IMR-90 (cell line): ENCODE measurements at regions not wholly inside any gene's neighbourhood (a gene's known extent, or its start where the extent isn't known, plus 50 kb on each side); places are given as distances from the start of the nearest gene placed in this dataset.

ENCODE experiments used
- ATAC-seq: fragments of 200-7000 bp; cut with Tn5 transposase; 2 replicates; pipeline ENCODE4 v1.9.1; 2020; ENCODE audit warnings: low read depth, mild to moderate bottlenecking, moderate library complexity
- BruUV-seq: library from RNA; stranded (reverse); fragments of 400-500 nt; replicated peaks from 2 replicates; lab custom pipeline; 2021; lab: Mats Ljungman, UMichigan
- CTCF ChIA-PET: fragments of 300-600 bp; formaldehyde crosslinking; extraction: SDS; loops from one replicate; lab custom pipeline; 2021; ENCODE audit warnings: antibody characterized with exemption; lab: Yijun Ruan, JAX
- POLR2A ChIA-PET: fragments of 300-600 bp; sonication (Branson Sonifier 250); formaldehyde crosslinking; loops from one replicate; lab custom pipeline; 2022; ENCODE audit warnings: antibody characterized with exemption; ENCODE audit not compliant: unreplicated experiment; lab: Charles Lee
- DNase-seq: peaks from one replicate; pipeline ENCODE4 v3.0.0; 2013
- H2AFZ ChIP-seq: replicated peaks from 2 replicates; pipeline ENCODE3; 2013; ENCODE audit warnings: low read length, mild to moderate bottlenecking; ENCODE audit not compliant: poor library complexity
- H2AK5ac ChIP-seq: 2 replicates; pipeline ENCODE4 v1.6.1; 2013; ENCODE audit warnings: low read depth, low read length, inconsistent platforms
- H2AK9ac ChIP-seq: replicated peaks from 2 replicates; pipeline ENCODE3; 2013; ENCODE audit warnings: mild to moderate bottlenecking, low read depth, low read length, moderate library complexity; ENCODE audit not compliant: poor library complexity
- H2BK120ac ChIP-seq: 2 replicates; pipeline ENCODE4 v1.6.1; 2013; ENCODE audit warnings: low read depth, low read length, inconsistent platforms
- H2BK15ac ChIP-seq: 3 replicates; pipeline ENCODE4 v1.6.1; 2013; ENCODE audit warnings: low read depth, low read length, inconsistent platforms
- H2BK20ac ChIP-seq: 2 replicates; pipeline ENCODE4 v1.6.1; 2013; ENCODE audit warnings: low read depth, mild to moderate bottlenecking, inconsistent platforms, low read length, moderate library complexity
- H2BK5ac ChIP-seq: 2 replicates; pipeline ENCODE4 v1.6.1; 2013; ENCODE audit warnings: mild to moderate bottlenecking, low read depth, low read length, inconsistent platforms; ENCODE audit not compliant: poor library complexity, severe bottlenecking
- H3K14ac ChIP-seq: replicated peaks from 2 replicates; pipeline ENCODE4 v1.6.1; 2013; ENCODE audit warnings: low read depth, low read length, inconsistent platforms
- H3K18ac ChIP-seq: 2 replicates; pipeline ENCODE4 v1.6.1; 2013; ENCODE audit warnings: low read depth, low read length, control low read depth
- H3K23ac ChIP-seq: 2 replicates; pipeline ENCODE4 v1.6.1; 2013; ENCODE audit warnings: low read depth, low read length, inconsistent platforms
- H3K27ac ChIP-seq: 2 replicates; pipeline ENCODE4 v1.5.1; 2013; ENCODE audit warnings: mild to moderate bottlenecking, control low read depth, low read length; ENCODE audit not compliant: insufficient read depth
- H3K27me3 ChIP-seq: 2 replicates; pipeline ENCODE4 v1.6.1; 2013; ENCODE audit warnings: low read length; ENCODE audit not compliant: control insufficient read depth, insufficient read depth
- H3K36me3 ChIP-seq: 2 replicates; pipeline ENCODE4 v1.6.1; 2013; ENCODE audit warnings: low read length, mixed read lengths; ENCODE audit not compliant: control insufficient read depth, insufficient read depth
- H3K4ac ChIP-seq: 2 replicates; pipeline ENCODE4 v1.6.1; 2013; ENCODE audit warnings: low read depth, low read length, inconsistent platforms
- H3K4me1 ChIP-seq: 2 replicates; pipeline ENCODE4 v1.6.1; 2013; ENCODE audit warnings: low read length, mixed read lengths; ENCODE audit not compliant: control insufficient read depth, insufficient read depth
- H3K4me2 ChIP-seq: 2 replicates; pipeline ENCODE4 v1.6.1; 2013; ENCODE audit warnings: low read depth, mild to moderate bottlenecking, control low read depth, low read length, moderate library complexity
- H3K4me3 ChIP-seq: 2 replicates; pipeline ENCODE4 v1.5.1; 2013; ENCODE audit warnings: low read depth, mild to moderate bottlenecking, control low read depth, low read length, moderate library complexity; ENCODE audit not compliant: insufficient read depth
- H3K56ac ChIP-seq: 2 replicates; pipeline ENCODE4 v1.6.1; 2013; ENCODE audit warnings: low read length, inconsistent platforms; ENCODE audit not compliant: insufficient read depth; ENCODE audit errors: extremely low read depth
- H3K79me1 ChIP-seq, 2 experiments: 2 replicates each; pipeline ENCODE4 v1.6.1; 2013; ENCODE audit warnings: low read length in 2 of 2, inconsistent platforms in 1 of 2, low read depth in 1 of 2
- H3K9ac ChIP-seq: 2 replicates; pipeline ENCODE4 v1.6.1; 2013; ENCODE audit warnings: low read depth, low read length, control low read depth
- H3K9me1 ChIP-seq: 2 replicates; pipeline ENCODE4 v1.6.1; 2013; ENCODE audit warnings: low read length, inconsistent platforms; ENCODE audit not compliant: insufficient read depth
- H3K9me3 ChIP-seq: 2 replicates; pipeline ENCODE4 v1.6.1; 2013; ENCODE audit warnings: low read length; ENCODE audit not compliant: control insufficient read depth, insufficient read depth
- H4K20me1 ChIP-seq: 2 replicates; pipeline ENCODE4 v1.6.1; 2013; ENCODE audit warnings: low read length, inconsistent platforms; ENCODE audit not compliant: insufficient read depth
- H4K5ac ChIP-seq: 2 replicates; pipeline ENCODE4 v1.6.1; 2013; ENCODE audit warnings: mild to moderate bottlenecking, low read depth, low read length, control low read depth
- H4K8ac ChIP-seq, 2 experiments: 2 replicates each; pipeline ENCODE4 v1.6.1; 2013; ENCODE audit warnings: low read depth in 2 of 2, low read length in 2 of 2, control low read depth in 1 of 2, inconsistent platforms in 1 of 2
- H4K91ac ChIP-seq: 2 replicates; pipeline ENCODE4 v1.6.1; 2013; ENCODE audit warnings: low read depth, low read length, inconsistent platforms; ENCODE audit not compliant: insufficient read depth
- BHLHE40 ChIP-seq: fragments of 150-350 bp; IDR thresholded peaks from 2 replicates; pipeline ENCODE4 v1.6.1; 2016; ENCODE audit warnings: mild to moderate bottlenecking, low read depth, low read length
- CHD1 ChIP-seq: IDR thresholded peaks from 2 replicates; pipeline ENCODE4 v1.6.1; 2012; ENCODE audit warnings: low read depth, low read length, improper control_type of control experiment
- POLR2A ChIP-seq: IDR thresholded peaks from 2 replicates; pipeline ENCODE4 v1.6.1; 2012; ENCODE audit warnings: mild to moderate bottlenecking, low read depth, low read length
- RAD21 ChIP-seq: IDR thresholded peaks from 2 replicates; pipeline ENCODE4 v1.6.1; 2012; ENCODE audit warnings: low read length, improper control_type of control experiment
- SMC3 ChIP-seq: fragments of 150-350 bp; IDR thresholded peaks from 2 replicates; pipeline ENCODE4 v1.6.1; 2016; ENCODE audit warnings: low read depth, mild to moderate bottlenecking, antibody characterized with exemption, low read length, moderate library complexity
- WGBS, 2 experiments: methylation state at CpG; one replicate each; pipeline versions ENCODE4 v1.1.5 to v1.1.7; 2013; ENCODE audit warnings: missing lambda C conversion rate in 2 of 2; ENCODE audit not compliant: insufficient read length in 1 of 2; ENCODE audit errors: extremely low coverage in 2 of 2; 5-methylcytosine and 5-hydroxymethylcytosine counted together
- dilution Hi-C: fragments of 300-500 bp; cut with HindIII; formaldehyde crosslinking; loops from one replicate; pipeline ENCODE4 v1.14.3; 2018; ENCODE audit warnings: low sequenced_read_pairs; ENCODE audit not compliant: unreplicated experiment
- in situ Hi-C: fragments of 300-500 bp; cut with MboI; formaldehyde crosslinking; loops from 3 replicates; pipeline ENCODE4 v1.14.3; 2019; ENCODE audit warnings: low sequenced_read_pairs, inconsistent platforms, mixed read lengths
- intact Hi-C: fragments of 100-400 bp; cut with micrococcal nuclease; formaldehyde crosslinking; loops from 2 replicates; pipeline ENCODE4 v1.10.0; 2022

- H2BK15ac ChIP-seq, result no peak overlapping the region
- H3K9me3 ChIP-seq, result peaks cover 2% of the 10 kb centered on the region
- no peak overlapping the region for H3K4me2 ChIP-seq
- CTCF ChIA-PET, result no interaction called here
- H3K4me3 ChIP-seq, result no peak overlapping the region
- TF ChIP-seq RAD21 (no peak), SMC3 (no peak), CHD1 (no peak), BHLHE40 (no peak), POLR2A (no peak)
- H3K36me3 ChIP-seq, result no peaks in the 10 kb centered on the region
- intact Hi-C loops (no loop called here), dilution Hi-C loops (no loop called here), in situ Hi-C loops (no loop called here)
- H3K9me1 ChIP-seq, result no peaks in the 10 kb centered on the region
- H2AK9ac ChIP-seq, result no peak overlapping the region
- no peak for ATAC-seq
- no peak overlapping the region for H4K91ac ChIP-seq
- no peak overlapping the region for H3K23ac ChIP-seq
- no peaks in the 10 kb centered on the region for H3K27me3 ChIP-seq
- no peak overlapping the region for H4K5ac ChIP-seq
- no peak overlapping the region for H3K18ac ChIP-seq
- H3K4me1 ChIP-seq, result no peaks in the 10 kb centered on the region
- H2AK5ac ChIP-seq, result no peak overlapping the region
- no peak overlapping the region for H2BK20ac ChIP-seq
- WGBS, 2 experiments, result 83% methylated on average over 1 of the region's 3 CpGs; no CpG with 5 or more reads in 1 of the 2 experiments
- H2BK120ac ChIP-seq, result no peak overlapping the region
- no peak for DNase-seq
- no peak overlapping the region for H3K4ac ChIP-seq
- BruUV-seq, result no TSS peak
- H3K9ac ChIP-seq, result no peak overlapping the region
- no peaks in the 10 kb centered on the region for H3K79me1 ChIP-seq
- POLR2A ChIA-PET, result no interaction called here
- no peak overlapping the region for H3K14ac ChIP-seq
- no peak overlapping the region for H4K8ac ChIP-seq
- H2BK5ac ChIP-seq, result no peak overlapping the region
- H3K27ac ChIP-seq, result no peak overlapping the region
- no peaks in the 10 kb centered on the region for H4K20me1 ChIP-seq
- H3K56ac ChIP-seq, result no peak overlapping the region
- no peak overlapping the region for H2AFZ ChIP-seq
Measured at GRCh38 chr13:53220038-53220437, 191.4 kb downstream of the OLFM4 start.
